ENCODE measurements at regions not wholly inside any gene's neighbourhood (a gene's known extent, or its start where the extent isn't known, plus 50 kb on each side); places are given as distances from the start of the nearest gene placed in this dataset.

DNA sequence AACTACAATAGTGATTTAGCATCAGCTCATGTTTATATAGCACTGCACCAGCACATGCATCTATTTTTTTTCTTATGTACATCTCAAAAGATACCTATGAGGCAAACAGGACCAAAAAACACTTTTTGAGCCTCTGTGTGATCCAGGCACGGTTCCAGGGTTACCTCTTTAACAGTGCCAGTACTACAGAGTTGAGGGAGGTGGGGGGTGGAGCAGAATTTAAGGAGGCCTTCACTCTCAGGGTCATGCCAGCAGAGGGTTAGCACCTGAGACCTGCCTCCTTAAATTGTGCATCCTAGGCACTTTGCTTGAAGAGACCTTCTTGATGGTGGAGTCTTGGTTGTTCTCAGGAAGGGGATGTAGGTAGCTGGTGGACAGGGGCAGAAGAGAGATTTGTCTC is 150.3 kb upstream of the TBL1XR1 start:
- no peak for DNase-seq (ENCODE audit: low read depth)
- TF ChIP-seq, protein P1, sequence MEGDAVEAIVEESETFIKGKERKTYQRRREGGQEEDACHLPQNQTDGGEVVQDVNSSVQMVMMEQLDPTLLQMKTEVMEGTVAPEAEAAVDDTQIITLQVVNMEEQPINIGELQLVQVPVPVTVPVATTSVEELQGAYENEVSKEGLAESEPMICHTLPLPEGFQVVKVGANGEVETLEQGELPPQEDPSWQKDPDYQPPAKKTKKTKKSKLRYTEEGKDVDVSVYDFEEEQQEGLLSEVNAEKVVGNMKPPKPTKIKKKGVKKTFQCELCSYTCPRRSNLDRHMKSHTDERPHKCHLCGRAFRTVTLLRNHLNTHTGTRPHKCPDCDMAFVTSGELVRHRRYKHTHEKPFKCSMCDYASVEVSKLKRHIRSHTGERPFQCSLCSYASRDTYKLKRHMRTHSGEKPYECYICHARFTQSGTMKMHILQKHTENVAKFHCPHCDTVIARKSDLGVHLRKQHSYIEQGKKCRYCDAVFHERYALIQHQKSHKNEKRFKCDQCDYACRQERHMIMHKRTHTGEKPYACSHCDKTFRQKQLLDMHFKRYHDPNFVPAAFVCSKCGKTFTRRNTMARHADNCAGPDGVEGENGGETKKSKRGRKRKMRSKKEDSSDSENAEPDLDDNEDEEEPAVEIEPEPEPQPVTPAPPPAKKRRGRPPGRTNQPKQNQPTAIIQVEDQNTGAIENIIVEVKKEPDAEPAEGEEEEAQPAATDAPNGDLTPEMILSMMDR (conservative IDR thresholded peaks at IDR 0.05; ENCODE audit: control insufficient read depth, insufficient read depth, low read depth, low read length) = no peak

GRCh38 chr3:177348974-177349373 is 151.7 kb upstream of the TBL1XR1 start:
- DNase-seq (ENCODE audit: low read depth) = no peak
- no peak overlapping the region for H3K4me3 ChIP-seq (ENCODE audit: control insufficient read depth, low read depth, low read length)
- TF ChIP-seq, protein P1 (conservative IDR thresholded peaks at IDR 0.05; ENCODE audit: control insufficient read depth, insufficient read depth, low read depth, low read length) = no peak

More for the DNA sequence above, 150.3 kb upstream of the TBL1XR1 start:
- no peak overlapping the region for H3K4me3 ChIP-seq (ENCODE audit: control insufficient read depth, low read depth, low read length)

GRCh38 chr3:177349384-177349783 is 152.1 kb upstream of the TBL1XR1 start:
- no peak for DNase-seq (ENCODE audit: low read depth)
- TF ChIP-seq, protein P1 (conservative IDR thresholded peaks at IDR 0.05; ENCODE audit: control insufficient read depth, insufficient read depth, low read depth, low read length) = no peak
- H3K4me3 ChIP-seq (ENCODE audit: control insufficient read depth, low read depth, low read length) = no peak overlapping the region

GRCh38 chr3:177350121-177350520 is 152.8 kb upstream of the TBL1XR1 start:
- TF ChIP-seq, protein P1 (conservative IDR thresholded peaks at IDR 0.05; ENCODE audit: control insufficient read depth, insufficient read depth, low read depth, low read length) = no peak
- H3K4me3 ChIP-seq (ENCODE audit: control insufficient read depth, low read depth, low read length) = no peak overlapping the region
- no peak for DNase-seq (ENCODE audit: low read depth)

DNA sequence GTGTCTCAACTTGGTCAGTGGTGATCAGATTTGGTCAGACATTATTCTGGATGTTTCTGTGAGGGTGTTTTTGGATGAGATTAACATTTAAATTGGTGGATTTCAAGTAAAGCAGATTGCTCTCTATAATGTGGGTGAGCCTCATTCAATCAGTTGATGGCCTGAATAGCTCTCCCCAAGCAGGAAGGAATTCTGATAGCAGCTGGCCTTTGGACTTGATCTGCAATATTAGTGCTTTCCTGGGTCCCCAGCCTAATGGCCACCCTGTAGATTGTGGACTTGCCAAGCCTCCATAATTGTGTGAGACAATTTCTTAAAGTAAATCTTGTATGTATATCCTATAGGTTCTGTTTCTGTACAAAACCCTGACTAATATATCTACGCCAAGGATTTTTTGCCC is 153.9 kb upstream of the TBL1XR1 start:
- no peak for DNase-seq (ENCODE audit: low read depth)
- TF ChIP-seq, protein P1 (conservative IDR thresholded peaks at IDR 0.05; ENCODE audit: control insufficient read depth, insufficient read depth, low read depth, low read length) = no peak
- no peak overlapping the region for H3K4me3 ChIP-seq (ENCODE audit: control insufficient read depth, low read depth, low read length)

DNA sequence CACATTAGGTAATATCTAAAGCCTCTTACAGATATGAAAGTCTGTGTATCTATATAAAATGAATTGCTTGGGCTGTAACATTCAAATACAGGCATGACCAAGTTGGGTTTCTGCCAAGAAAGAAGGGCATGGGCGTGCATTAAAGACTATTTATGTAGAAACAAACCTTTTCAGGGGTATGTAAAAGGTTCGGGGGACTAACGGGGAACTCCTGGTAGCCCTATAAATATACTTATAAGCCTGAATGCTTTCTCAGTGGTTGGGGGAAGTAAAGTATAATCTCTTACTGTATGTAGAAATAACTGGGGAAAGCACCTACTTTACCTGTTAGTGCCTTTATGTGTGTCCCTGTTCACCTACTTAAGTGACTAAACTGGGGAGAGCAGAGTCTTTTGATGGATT is 154.5 kb upstream of the TBL1XR1 start:
- TF ChIP-seq, protein P1 (conservative IDR thresholded peaks at IDR 0.05; ENCODE audit: control insufficient read depth, insufficient read depth, low read depth, low read length) = no peak

GRCh38 chr3:177352424-177352823 is 155.1 kb upstream of the TBL1XR1 start:
- no peak overlapping the region for H3K4me3 ChIP-seq (ENCODE audit: control insufficient read depth, low read depth, low read length)
- TF ChIP-seq, protein P1 (conservative IDR thresholded peaks at IDR 0.05; ENCODE audit: control insufficient read depth, insufficient read depth, low read depth, low read length) = no peak
- no peak for DNase-seq (ENCODE audit: low read depth)

More for the DNA sequence above, 154.5 kb upstream of the TBL1XR1 start:
- H3K4me3 ChIP-seq (ENCODE audit: control insufficient read depth, low read depth, low read length) = no peak overlapping the region
- no peak for DNase-seq (ENCODE audit: low read depth)
